ENCODE measurements at regions not wholly inside any gene's neighbourhood (a gene's known extent, or its start where the extent isn't known, plus 50 kb on each side); places are given as distances from the start of the nearest gene placed in this dataset.
A peak's percentile ranks its signal among the peaks of the same experiment; 100 is the strongest.

DNA sequence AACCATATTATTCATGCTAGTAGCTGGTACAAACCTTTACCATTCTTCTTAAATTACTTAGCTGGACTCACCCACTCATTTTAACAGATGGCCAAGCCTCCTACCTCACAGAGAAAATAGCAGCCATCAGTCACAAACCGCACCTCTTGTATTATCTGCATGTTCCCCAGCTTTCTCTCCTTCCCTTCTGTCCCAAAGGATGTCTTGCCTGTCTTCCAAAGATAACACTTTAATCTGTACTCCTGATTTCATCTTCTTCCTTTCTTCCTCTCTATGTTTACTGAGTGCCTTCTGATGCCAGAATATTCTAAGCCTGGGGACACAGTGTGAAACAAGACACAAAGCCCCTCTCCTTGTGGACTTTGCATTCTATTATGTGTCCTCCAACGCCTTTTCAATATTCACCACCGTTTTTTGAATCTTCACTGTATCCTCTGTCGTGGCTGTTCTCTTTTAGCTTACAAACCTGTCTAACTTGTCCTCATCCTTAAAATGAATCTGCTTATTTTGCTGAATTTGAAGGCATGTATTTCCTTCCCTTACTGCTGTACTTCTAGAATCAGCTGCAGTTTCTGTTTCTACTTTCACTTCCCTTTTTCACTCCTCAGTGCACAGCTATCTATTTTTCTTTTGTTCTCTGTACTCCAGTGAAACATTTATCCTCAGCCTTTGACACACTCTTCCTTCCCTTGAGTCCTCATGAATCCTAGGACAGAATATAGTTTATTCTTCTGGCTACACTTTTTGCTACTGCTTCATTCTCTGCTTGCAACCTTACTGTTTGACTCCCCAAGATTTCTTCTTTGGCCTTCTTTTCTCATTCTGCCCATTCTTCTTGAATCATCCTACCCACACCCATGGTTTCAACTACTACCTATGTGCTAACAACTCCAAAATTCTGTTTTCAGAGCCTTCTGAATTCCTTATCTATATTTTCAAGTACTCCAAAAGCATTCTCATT is 216.9 kb upstream of the SAMSN1 start (continued):
- TF ChIP-seq, protein P1, sequence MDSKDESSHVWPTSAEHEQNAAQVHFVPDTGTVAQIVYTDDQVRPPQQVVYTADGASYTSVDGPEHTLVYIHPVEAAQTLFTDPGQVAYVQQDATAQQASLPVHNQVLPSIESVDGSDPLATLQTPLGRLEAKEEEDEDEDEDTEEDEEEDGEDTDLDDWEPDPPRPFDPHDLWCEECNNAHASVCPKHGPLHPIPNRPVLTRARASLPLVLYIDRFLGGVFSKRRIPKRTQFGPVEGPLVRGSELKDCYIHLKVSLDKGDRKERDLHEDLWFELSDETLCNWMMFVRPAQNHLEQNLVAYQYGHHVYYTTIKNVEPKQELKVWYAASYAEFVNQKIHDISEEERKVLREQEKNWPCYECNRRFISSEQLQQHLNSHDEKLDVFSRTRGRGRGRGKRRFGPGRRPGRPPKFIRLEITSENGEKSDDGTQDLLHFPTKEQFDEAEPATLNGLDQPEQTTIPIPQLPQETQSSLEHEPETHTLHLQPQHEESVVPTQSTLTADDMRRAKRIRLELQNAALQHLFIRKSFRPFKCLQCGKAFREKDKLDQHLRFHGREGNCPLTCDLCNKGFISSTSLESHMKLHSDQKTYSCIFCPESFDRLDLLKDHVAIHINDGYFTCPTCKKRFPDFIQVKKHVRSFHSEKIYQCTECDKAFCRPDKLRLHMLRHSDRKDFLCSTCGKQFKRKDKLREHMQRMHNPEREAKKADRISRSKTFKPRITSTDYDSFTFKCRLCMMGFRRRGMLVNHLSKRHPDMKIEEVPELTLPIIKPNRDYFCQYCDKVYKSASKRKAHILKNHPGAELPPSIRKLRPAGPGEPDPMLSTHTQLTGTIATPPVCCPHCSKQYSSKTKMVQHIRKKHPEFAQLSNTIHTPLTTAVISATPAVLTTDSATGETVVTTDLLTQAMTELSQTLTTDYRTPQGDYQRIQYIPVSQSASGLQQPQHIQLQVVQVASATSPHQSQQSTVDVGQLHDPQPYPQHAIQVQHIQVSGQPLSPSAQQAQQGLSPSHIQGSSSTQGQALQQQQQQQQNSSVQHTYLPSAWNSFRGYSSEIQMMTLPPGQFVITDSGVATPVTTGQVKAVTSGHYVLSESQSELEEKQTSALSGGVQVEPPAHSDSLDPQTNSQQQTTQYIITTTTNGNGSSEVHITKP (IDR thresholded peaks at IDR 0.05; ENCODE audit: partially characterized antibody) = peak; percentile 56
- TF ChIP-seq MTA1 (IDR thresholded peaks at IDR 0.05; ENCODE audit: borderline replicate concordance) (peak; percentile 94), CBX2 (IDR thresholded peaks at IDR 0.05; ENCODE audit: insufficient read depth, low read length, poor library complexity, severe bottlenecking) (no peak), NFYB (IDR thresholded peaks at IDR 0.05; ENCODE audit: extremely low read depth, insufficient read length) (no peak), HLTF (IDR thresholded peaks at IDR 0.05) (peak; percentile 90; the same call in 1 of the 2 replicates), IRF9 (tag; IDR thresholded peaks at IDR 0.05) (peak; percentile 5; the same call in 1 of the 2 replicates), FOSL1 (tag; conservative IDR thresholded peaks at IDR 0.05) (peak; percentile 56), BMI1 (IDR thresholded peaks at IDR 0.05; ENCODE audit: low read length) (no peak), PKNOX1 (IDR thresholded peaks at IDR 0.05) (peak; percentile 86), POLR2AphosphoS5 (IDR thresholded peaks at IDR 0.05; ENCODE audit: control insufficient read depth, insufficient read depth, low read depth, low read length) (peak; percentile 81; the same call in 1 of the 2 replicates), HMGN3 (IDR thresholded peaks at IDR 0.05; ENCODE audit: borderline replicate concordance, extremely low read depth, insufficient read length, low read depth, low read length) (peak; percentile 50), VEZF1 (CRISPR knock-in tag; IDR thresholded peaks at IDR 0.05) (0 out of 2 replicates have a peak, but pooled peaks have one; percentile 24), EP400 (IDR thresholded peaks at IDR 0.05) (peak; percentile 44), WHSC1 (IDR thresholded peaks at IDR 0.05; ENCODE audit: low read length) (no peak), ZNF165 (CRISPR knock-in tag; IDR thresholded peaks at IDR 0.05; ENCODE audit: borderline replicate concordance) (no peak), MECOM (CRISPR knock-in tag; IDR thresholded peaks at IDR 0.05) (peak; percentile 88)
- TF ChIP-seq, protein P2, sequence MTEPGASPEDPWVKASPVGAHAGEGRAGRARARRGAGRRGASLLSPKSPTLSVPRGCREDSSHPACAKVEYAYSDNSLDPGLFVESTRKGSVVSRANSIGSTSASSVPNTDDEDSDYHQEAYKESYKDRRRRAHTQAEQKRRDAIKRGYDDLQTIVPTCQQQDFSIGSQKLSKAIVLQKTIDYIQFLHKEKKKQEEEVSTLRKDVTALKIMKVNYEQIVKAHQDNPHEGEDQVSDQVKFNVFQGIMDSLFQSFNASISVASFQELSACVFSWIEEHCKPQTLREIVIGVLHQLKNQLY (CRISPR knock-in tag; conservative IDR thresholded peaks at IDR 0.05) = no peak

All from K562 (cell line).